ENCODE measurements at regions not wholly inside any gene's neighbourhood (a gene's known extent, or its start where the extent isn't known, plus 50 kb on each side); places are given as distances from the start of the nearest gene placed in this dataset.

- no peak for DNase-seq (ENCODE audit: low read depth)
- Histone ChIP-seq H3K4me3 (ENCODE audit: low read depth, low read length) (no peak overlapping the region), H3K36me3 (ENCODE audit: control insufficient read depth, insufficient read depth, low read length) (no peaks in the 10 kb centered on the region), H3K27me3 (ENCODE audit: control insufficient read depth, insufficient read depth, low read length) (no peaks in the 10 kb centered on the region)
- TF ChIP-seq CTCF (IDR thresholded peaks at IDR 0.05; ENCODE audit: insufficient read depth, low read length, poor library complexity, severe bottlenecking): no peak
These were observed 282.4 kb upstream of the CHAC2 start for GRCh38 chr2:53485021-53485728.

- no peak overlapping the region for H3K4me3 ChIP-seq (ENCODE audit: low read depth, low read length)
- no peaks in the 10 kb centered on the region for H3K36me3 ChIP-seq (ENCODE audit: control insufficient read depth, insufficient read depth, low read length)
- no peak for DNase-seq (ENCODE audit: low read depth)
- no peaks in the 10 kb centered on the region for H3K27me3 ChIP-seq (ENCODE audit: control insufficient read depth, insufficient read depth, low read length)
- no peak for TF ChIP-seq CTCF (IDR thresholded peaks at IDR 0.05; ENCODE audit: insufficient read depth, low read length, poor library complexity, severe bottlenecking)
These were observed 283.1 kb upstream of the CHAC2 start for GRCh38 chr2:53484531-53484930.

- TF ChIP-seq CTCF (IDR thresholded peaks at IDR 0.05; ENCODE audit: insufficient read depth, low read length, poor library complexity, severe bottlenecking): no peak
- no peaks in the 10 kb centered on the region for H3K27me3 ChIP-seq (ENCODE audit: control insufficient read depth, insufficient read depth, low read length)
- DNase-seq (ENCODE audit: low read depth): no peak
- H3K36me3 ChIP-seq (ENCODE audit: control insufficient read depth, insufficient read depth, low read length): no peaks in the 10 kb centered on the region
- H3K4me3 ChIP-seq (ENCODE audit: low read depth, low read length): no peak overlapping the region
These were observed 290.1 kb upstream of the CHAC2 start for GRCh38 chr2:53477517-53477916.

- no peaks in the 10 kb centered on the region for H3K36me3 ChIP-seq (ENCODE audit: control insufficient read depth, insufficient read depth, low read length)
- no peaks in the 10 kb centered on the region for H3K27me3 ChIP-seq (ENCODE audit: control insufficient read depth, insufficient read depth, low read length)
- no peak for TF ChIP-seq CTCF (IDR thresholded peaks at IDR 0.05; ENCODE audit: insufficient read depth, low read length, poor library complexity, severe bottlenecking)
- no peak overlapping the region for H3K4me3 ChIP-seq (ENCODE audit: low read depth, low read length)
- DNase-seq (ENCODE audit: low read depth): no peak
These were observed 290.8 kb upstream of the CHAC2 start for GRCh38 chr2:53476834-53477233.

- H3K27me3 ChIP-seq (ENCODE audit: control insufficient read depth, insufficient read depth, low read length): no peaks in the 10 kb centered on the region
- no peak overlapping the region for H3K4me3 ChIP-seq (ENCODE audit: low read depth, low read length)
- H3K36me3 ChIP-seq (ENCODE audit: control insufficient read depth, insufficient read depth, low read length): no peaks in the 10 kb centered on the region
- no peak for TF ChIP-seq CTCF (IDR thresholded peaks at IDR 0.05; ENCODE audit: insufficient read depth, low read length, poor library complexity, severe bottlenecking)
- no peak for DNase-seq (ENCODE audit: low read depth)
These were observed 291.8 kb upstream of the CHAC2 start for GRCh38 chr2:53475766-53476165.

GRCh38 chr2:53475321-53475720, 292.3 kb upstream of the CHAC2 start:
- peak; percentile 23 for DNase-seq (ENCODE audit: low read depth)
- no peaks in the 10 kb centered on the region for H3K27me3 ChIP-seq (ENCODE audit: control insufficient read depth, insufficient read depth, low read length)
- no peak for TF ChIP-seq CTCF (IDR thresholded peaks at IDR 0.05; ENCODE audit: insufficient read depth, low read length, poor library complexity, severe bottlenecking)
- no peak overlapping the region for H3K4me3 ChIP-seq (ENCODE audit: low read depth, low read length)
- H3K36me3 ChIP-seq (ENCODE audit: control insufficient read depth, insufficient read depth, low read length): no peaks in the 10 kb centered on the region
